ENCODE measurements at regions not wholly inside any gene's neighbourhood (a gene's known extent, or its start where the extent isn't known, plus 50 kb on each side); places are given as distances from the start of the nearest gene placed in this dataset.

DNA sequence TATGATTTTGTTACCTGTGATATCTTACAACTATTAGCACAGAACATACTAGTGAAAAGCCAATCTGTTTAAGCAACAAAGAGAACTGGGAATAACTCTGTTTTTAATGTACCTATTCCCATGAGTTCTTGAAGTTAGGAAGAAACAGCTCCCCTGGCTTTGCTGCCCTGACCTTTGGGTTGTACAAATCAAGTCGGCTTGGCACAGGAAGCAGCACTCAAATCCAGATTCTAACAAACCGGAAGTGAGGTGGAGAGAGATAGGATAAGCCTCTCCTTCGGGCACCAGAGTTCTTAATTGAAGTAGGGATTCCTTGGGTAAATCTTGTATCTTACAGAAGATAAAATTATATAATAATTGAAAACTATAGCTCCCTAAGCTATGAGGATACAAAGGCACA is 144.8 kb upstream of the CPEB2 start:
- Histone ChIP-seq H3K27ac (ENCODE audit: low read depth, low read length) (peak overlapping the region; percentile 12), H3K9ac (ENCODE audit: low read length in 5 of 5) (no peak overlapping the region), H3K4me3 (ENCODE audit: low read depth in 1 of 5, low read length in 5 of 5) (no peak overlapping the region), H3K36me3 (ENCODE audit: control insufficient read depth in 5 of 5, insufficient read depth in 5 of 5, low read length in 5 of 5) (no peaks in the 10 kb centered on the region), H3K4me1 (ENCODE audit: control insufficient read depth in 5 of 5, insufficient read depth in 5 of 5, low read length in 5 of 5) (peaks cover 0 to 10% (median 1%) of the 10 kb centered on the region in 5 donors), H3K27me3 (ENCODE audit: control insufficient read depth in 5 of 5, insufficient read depth in 4 of 5, low read length in 5 of 5) (no peaks in the 10 kb centered on the region), H3K9me3 (ENCODE audit: control insufficient read depth in 5 of 5, low read length in 5 of 5) (no peaks in the 10 kb centered on the region)

DNA sequence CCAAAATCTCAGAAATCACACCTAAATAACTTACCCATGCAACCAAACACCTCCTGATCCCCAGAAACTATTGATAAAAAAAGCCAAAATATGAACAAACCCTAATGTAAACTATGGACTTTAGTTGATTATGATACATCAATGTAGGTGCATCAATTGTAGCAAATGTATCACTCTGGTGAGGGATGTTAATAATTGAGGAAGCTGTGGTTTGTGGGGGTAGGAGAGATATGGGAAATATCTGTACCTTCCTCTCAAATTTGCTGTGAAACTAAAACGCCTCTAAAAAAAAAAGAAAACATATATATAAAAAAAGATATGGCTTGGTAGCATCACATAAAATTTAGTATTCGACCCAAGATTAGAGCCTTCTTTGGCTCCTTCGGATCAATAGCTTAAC is 144.3 kb upstream of the CPEB2 start:
- no peak overlapping the region for H3K4me3 ChIP-seq (ENCODE audit: low read depth in 1 of 5, low read length in 5 of 5)
- H3K27me3 ChIP-seq (ENCODE audit: control insufficient read depth in 5 of 5, insufficient read depth in 4 of 5, low read length in 5 of 5): no peaks in the 10 kb centered on the region
- H3K9me3 ChIP-seq (ENCODE audit: control insufficient read depth in 5 of 5, low read length in 5 of 5): no peaks in the 10 kb centered on the region
- no peak overlapping the region for H3K9ac ChIP-seq (ENCODE audit: low read length in 5 of 5)
- peaks cover 0 to 14% (median 6%) of the 10 kb centered on the region in 5 donors for H3K4me1 ChIP-seq (ENCODE audit: control insufficient read depth in 5 of 5, insufficient read depth in 5 of 5, low read length in 5 of 5)
- no peaks in the 10 kb centered on the region for H3K36me3 ChIP-seq (ENCODE audit: control insufficient read depth in 5 of 5, insufficient read depth in 5 of 5, low read length in 5 of 5)
- H3K27ac ChIP-seq (ENCODE audit: low read depth, low read length): no peak overlapping the region

DNA sequence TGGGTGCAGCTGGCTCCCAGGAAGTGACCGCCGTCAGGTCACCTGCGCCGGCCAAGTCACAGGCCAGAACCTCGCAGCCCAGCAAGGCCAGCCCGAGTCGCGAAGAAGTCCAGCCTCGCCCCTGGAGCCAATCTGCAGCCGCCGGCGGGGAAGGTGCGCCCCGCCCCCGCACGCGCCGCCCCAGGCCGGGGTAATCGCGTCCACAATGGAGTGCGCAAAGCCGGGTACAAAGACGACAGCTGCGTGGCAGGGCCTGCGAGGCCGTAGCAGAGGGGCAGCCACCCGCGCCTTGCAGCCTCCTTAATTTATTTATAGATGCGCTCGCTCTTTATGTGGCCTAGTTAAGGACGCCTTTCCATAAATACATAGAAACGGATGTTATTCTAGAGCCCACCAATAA is 139.4 kb upstream of the CPEB2 start:
- no peak overlapping the region for H3K9ac ChIP-seq (ENCODE audit: low read length in 5 of 5)
- H3K27ac ChIP-seq (ENCODE audit: low read depth, low read length): no peak overlapping the region
- H3K27me3 ChIP-seq (ENCODE audit: control insufficient read depth in 5 of 5, insufficient read depth in 4 of 5, low read length in 5 of 5): no peaks in the 10 kb centered on the region
- peak overlapping the region in 2 of 5 donors; percentile 39 to 54 for H3K4me3 ChIP-seq (ENCODE audit: low read depth in 1 of 5, low read length in 5 of 5)
- H3K9me3 ChIP-seq (ENCODE audit: control insufficient read depth in 5 of 5, low read length in 5 of 5): no peaks in the 10 kb centered on the region
- peaks cover 3 to 22% (median 16%) of the 10 kb centered on the region in 5 donors for H3K4me1 ChIP-seq (ENCODE audit: control insufficient read depth in 5 of 5, insufficient read depth in 5 of 5, low read length in 5 of 5)
- H3K36me3 ChIP-seq (ENCODE audit: control insufficient read depth in 5 of 5, insufficient read depth in 5 of 5, low read length in 5 of 5): no peaks in the 10 kb centered on the region

DNA sequence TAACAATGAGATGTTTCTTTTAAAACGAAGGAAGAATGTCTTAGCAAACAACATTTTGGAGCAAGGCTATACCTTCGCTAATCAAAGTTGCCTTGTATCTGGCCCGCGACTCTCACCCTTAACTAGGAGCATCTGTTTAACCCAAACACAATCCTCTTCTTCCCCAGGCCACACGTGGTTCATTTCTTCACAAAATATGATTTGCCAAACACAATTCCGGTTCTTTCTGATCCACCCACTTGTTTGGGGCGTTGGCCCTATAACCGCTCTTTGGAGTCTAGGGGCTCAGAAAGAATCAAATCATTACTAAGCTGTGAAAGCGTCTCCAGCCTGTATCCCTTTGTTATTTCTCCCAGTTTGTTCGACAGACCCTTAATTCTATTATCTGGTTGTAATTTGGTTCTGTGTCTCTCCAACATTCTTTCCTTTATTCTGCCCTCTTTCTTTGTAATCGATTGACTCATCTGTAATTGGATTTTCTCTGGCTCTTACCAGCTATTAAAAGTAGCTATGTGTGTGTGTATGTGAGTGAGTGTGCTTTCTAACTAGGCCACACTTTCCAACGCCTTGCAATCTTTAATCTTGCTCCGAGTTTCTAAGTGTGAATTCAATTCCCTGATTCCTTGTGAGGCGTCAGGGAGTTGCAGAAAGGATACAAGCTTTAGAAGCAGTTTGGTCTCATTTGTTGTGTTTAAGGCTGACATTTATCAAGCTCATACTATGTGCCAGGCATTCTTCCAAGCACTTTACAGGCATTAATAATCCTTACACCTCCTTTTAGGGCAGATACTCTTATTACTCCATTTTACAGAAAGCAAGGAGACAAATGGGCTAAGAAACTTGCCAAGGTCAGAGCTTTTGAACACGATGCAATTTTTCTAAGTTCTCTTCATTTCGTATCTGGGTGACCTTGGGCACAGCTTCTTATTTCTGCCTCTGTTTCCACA is 138.6 kb upstream of the CPEB2 start:
- Histone ChIP-seq H3K27ac (ENCODE audit: low read depth, low read length) (no peak overlapping the region), H3K36me3 (ENCODE audit: control insufficient read depth in 5 of 5, insufficient read depth in 5 of 5, low read length in 5 of 5) (no peaks in the 10 kb centered on the region), H3K4me3 (ENCODE audit: low read depth in 1 of 5, low read length in 5 of 5) (peak overlapping the region in 1 of 5 donors; percentile 39), H3K9ac (ENCODE audit: low read length in 5 of 5) (peak overlapping the region in 1 of 5 donors; percentile 21), H3K9me3 (ENCODE audit: control insufficient read depth in 5 of 5, low read length in 5 of 5) (no peaks in the 10 kb centered on the region), H3K4me1 (ENCODE audit: control insufficient read depth in 5 of 5, insufficient read depth in 5 of 5, low read length in 5 of 5) (peaks cover 3 to 30% (median 21%) of the 10 kb centered on the region in 5 donors), H3K27me3 (ENCODE audit: control insufficient read depth in 5 of 5, insufficient read depth in 4 of 5, low read length in 5 of 5) (no peaks in the 10 kb centered on the region)

DNA sequence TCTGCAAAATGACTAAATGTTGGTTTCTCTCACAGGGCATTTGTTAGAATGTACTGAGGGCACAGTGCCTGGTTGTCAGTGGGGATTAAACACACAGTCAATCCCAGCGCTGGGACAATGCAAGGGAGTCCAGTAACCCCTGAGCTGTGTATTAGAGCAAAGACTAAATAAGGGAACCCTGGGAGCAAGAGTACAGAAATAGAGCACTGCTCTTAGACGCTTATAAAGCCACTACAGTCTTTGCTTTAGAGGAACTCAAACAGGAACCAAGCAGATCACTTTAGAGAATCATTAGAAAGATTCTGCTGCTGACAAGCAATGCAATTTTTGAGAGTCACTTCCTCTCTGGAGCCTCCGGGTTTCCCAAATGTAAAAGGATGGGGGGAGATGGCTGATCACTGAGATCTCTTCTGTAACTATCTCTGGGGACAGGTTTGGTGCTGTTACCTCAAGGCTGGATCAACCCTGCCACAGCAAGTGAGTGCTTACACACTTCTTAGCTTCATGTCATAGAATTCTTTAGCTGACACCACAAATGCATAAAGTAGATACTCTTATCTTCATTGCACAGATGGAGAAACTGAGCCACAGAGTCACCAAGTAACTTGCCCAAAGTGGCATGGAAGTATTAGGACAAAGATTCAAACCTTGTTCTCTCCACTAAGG is 137.8 kb upstream of the CPEB2 start:
- Histone ChIP-seq H3K36me3 (ENCODE audit: control insufficient read depth in 5 of 5, insufficient read depth in 5 of 5, low read length in 5 of 5) (no peaks in the 10 kb centered on the region), H3K27ac (ENCODE audit: low read depth, low read length) (no peak overlapping the region), H3K9ac (ENCODE audit: low read length in 5 of 5) (no peak overlapping the region), H3K4me1 (ENCODE audit: control insufficient read depth in 5 of 5, insufficient read depth in 5 of 5, low read length in 5 of 5) (peaks cover 3 to 37% (median 28%) of the 10 kb centered on the region in 5 donors), H3K27me3 (ENCODE audit: control insufficient read depth in 5 of 5, insufficient read depth in 4 of 5, low read length in 5 of 5) (no peaks in the 10 kb centered on the region), H3K4me3 (ENCODE audit: low read depth in 1 of 5, low read length in 5 of 5) (no peak overlapping the region), H3K9me3 (ENCODE audit: control insufficient read depth in 5 of 5, low read length in 5 of 5) (no peaks in the 10 kb centered on the region)

DNA sequence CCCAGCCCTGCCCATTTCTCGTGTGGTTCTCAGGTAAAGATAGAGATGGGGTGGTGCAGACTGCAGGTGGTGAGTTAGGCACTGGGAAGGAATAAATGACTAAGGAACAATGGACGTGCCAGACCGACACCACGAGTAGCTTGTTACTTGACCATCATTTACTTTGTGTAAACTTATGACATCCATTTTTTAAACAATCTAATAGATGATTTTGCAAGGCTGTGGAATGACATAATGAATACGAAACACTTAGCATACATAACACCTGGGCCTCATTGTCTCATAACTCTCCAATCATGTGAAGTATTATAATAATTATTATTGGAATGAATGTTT is 137.3 kb upstream of the CPEB2 start:
- Histone ChIP-seq H3K4me3 (ENCODE audit: low read depth in 1 of 5, low read length in 5 of 5) (no peak overlapping the region), H3K4me1 (ENCODE audit: control insufficient read depth in 5 of 5, insufficient read depth in 5 of 5, low read length in 5 of 5) (peaks cover 3 to 37% (median 28%) of the 10 kb centered on the region in 5 donors), H3K9ac (ENCODE audit: low read length in 5 of 5) (no peak overlapping the region), H3K9me3 (ENCODE audit: control insufficient read depth in 5 of 5, low read length in 5 of 5) (no peaks in the 10 kb centered on the region), H3K27ac (ENCODE audit: low read depth, low read length) (no peak overlapping the region), H3K36me3 (ENCODE audit: control insufficient read depth in 5 of 5, insufficient read depth in 5 of 5, low read length in 5 of 5) (no peaks in the 10 kb centered on the region), H3K27me3 (ENCODE audit: control insufficient read depth in 5 of 5, insufficient read depth in 4 of 5, low read length in 5 of 5) (no peaks in the 10 kb centered on the region)

DNA sequence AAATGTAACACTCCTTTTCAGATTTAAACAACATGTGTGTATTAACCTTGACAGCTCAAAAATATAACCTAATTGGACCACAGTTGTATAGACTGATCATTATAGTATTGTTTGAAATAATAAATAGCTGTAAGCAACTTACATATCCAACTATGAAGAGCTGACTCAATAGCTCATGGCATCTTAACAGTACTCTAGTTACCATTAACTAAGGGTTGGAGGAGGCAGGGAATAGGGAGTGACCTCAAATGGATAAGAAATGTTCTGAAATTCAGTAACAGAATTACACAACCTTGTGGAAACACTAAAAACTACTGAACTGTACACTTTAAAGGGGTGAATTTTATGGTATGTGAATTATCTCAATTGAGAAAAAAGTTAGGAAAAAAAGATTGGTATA is 136.5 kb upstream of the CPEB2 start:
- Histone ChIP-seq H3K36me3 (ENCODE audit: control insufficient read depth in 5 of 5, insufficient read depth in 5 of 5, low read length in 5 of 5) (no peaks in the 10 kb centered on the region), H3K4me1 (ENCODE audit: control insufficient read depth in 5 of 5, insufficient read depth in 5 of 5, low read length in 5 of 5) (peaks cover 3 to 37% (median 28%) of the 10 kb centered on the region in 5 donors), H3K9me3 (ENCODE audit: control insufficient read depth in 5 of 5, low read length in 5 of 5) (no peaks in the 10 kb centered on the region), H3K9ac (ENCODE audit: low read length in 5 of 5) (no peak overlapping the region), H3K4me3 (ENCODE audit: low read depth in 1 of 5, low read length in 5 of 5) (no peak overlapping the region), H3K27me3 (ENCODE audit: control insufficient read depth in 5 of 5, insufficient read depth in 4 of 5, low read length in 5 of 5) (no peaks in the 10 kb centered on the region), H3K27ac (ENCODE audit: low read depth, low read length) (no peak overlapping the region)

DNA sequence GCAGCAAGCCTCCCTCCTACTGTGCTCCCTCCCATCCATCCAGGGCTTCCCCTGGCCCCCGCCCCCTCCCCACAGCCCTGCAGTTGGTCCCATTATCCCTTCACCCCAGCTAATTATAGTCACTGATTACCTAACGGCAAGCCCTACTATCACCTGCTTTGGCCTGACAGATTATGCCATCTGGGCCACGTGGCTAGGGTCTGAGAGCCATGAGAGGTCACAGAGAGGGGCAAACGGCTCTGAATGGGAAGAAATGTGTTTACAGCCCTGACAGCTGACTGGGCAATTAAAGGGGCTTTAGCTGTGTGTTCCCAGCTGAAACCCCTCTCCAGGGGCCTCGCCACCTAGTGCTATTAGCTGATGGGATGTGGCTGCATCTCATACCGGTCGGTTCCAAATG is 134.4 kb upstream of the CPEB2 start:
- no peak overlapping the region for H3K27ac ChIP-seq (ENCODE audit: low read depth, low read length)
- no peaks in the 10 kb centered on the region for H3K9me3 ChIP-seq (ENCODE audit: control insufficient read depth in 5 of 5, low read length in 5 of 5)
- no peak overlapping the region for H3K4me3 ChIP-seq (ENCODE audit: low read depth in 1 of 5, low read length in 5 of 5)
- H3K27me3 ChIP-seq (ENCODE audit: control insufficient read depth in 5 of 5, insufficient read depth in 4 of 5, low read length in 5 of 5): no peaks in the 10 kb centered on the region
- H3K9ac ChIP-seq (ENCODE audit: low read length in 5 of 5): no peak overlapping the region
- H3K36me3 ChIP-seq (ENCODE audit: control insufficient read depth in 5 of 5, insufficient read depth in 5 of 5, low read length in 5 of 5): no peaks in the 10 kb centered on the region
- H3K4me1 ChIP-seq (ENCODE audit: control insufficient read depth in 5 of 5, insufficient read depth in 5 of 5, low read length in 5 of 5): peaks cover 3 to 32% (median 28%) of the 10 kb centered on the region in 5 donors

DNA sequence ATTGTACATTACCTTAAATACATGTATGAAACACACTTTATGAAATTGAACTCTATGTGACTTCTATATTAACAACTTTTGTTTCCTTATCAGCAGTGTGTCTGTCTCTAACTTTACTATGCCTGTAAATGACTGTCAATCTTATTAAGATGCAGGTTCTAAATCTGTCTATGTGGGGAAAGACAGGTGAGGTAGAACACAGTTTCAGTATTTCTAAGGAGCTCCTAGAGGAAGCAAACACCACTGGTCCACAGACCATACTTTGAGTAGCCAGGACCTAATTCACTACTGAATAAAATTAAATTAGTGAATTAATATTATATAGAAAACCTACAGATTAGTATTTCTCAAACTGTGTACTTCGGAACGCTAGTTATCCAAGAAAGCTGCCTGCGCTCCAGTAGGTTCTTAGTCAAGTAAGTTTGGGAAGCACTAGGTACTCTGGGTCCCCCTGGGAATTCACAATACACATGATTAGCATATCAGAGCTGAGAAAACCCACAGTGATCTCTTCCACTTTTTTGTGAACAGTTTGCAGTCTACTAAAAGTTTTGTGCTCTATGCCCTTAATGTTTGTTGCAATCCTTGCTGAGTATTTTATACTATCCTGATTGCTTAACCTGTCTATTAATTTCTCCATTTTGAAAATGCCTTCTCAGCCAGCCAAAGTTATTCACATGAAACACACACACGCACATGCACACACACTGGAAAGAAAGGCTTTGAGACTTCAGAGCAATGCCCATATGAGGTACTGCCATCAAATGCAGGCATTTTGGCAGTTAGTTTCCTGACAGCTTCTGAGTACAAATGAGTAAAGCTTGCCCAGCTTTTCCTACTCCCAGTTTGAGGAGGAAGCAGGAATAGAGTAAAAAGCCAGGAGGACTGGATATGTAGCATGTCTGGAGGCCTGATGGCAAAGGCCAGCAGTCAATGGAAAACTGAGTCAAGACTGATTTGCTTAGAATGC is 133.6 kb upstream of the CPEB2 start:
- Histone ChIP-seq H3K36me3 (ENCODE audit: control insufficient read depth in 5 of 5, insufficient read depth in 5 of 5, low read length in 5 of 5) (no peaks in the 10 kb centered on the region), H3K27ac (ENCODE audit: low read depth, low read length) (peak overlapping the region; percentile 2), H3K4me1 (ENCODE audit: control insufficient read depth in 5 of 5, insufficient read depth in 5 of 5, low read length in 5 of 5) (peaks cover 3 to 26% (median 19%) of the 10 kb centered on the region in 5 donors), H3K4me3 (ENCODE audit: low read depth in 1 of 5, low read length in 5 of 5) (no peak overlapping the region), H3K9me3 (ENCODE audit: control insufficient read depth in 5 of 5, low read length in 5 of 5) (no peaks in the 10 kb centered on the region), H3K9ac (ENCODE audit: low read length in 5 of 5) (no peak overlapping the region), H3K27me3 (ENCODE audit: control insufficient read depth in 5 of 5, insufficient read depth in 4 of 5, low read length in 5 of 5) (no peaks in the 10 kb centered on the region)

All from subcutaneous abdominal adipose tissue (tissue), 5 donors.